Activated CD4-positive, alpha-beta T cell treated with anti-CD3 and anti-CD28 coated beads for 24 hours (primary cell): ENCODE measurements at regions not wholly inside any gene's neighbourhood (a gene's known extent, or its start where the extent isn't known, plus 50 kb on each side); places are given as distances from the start of the nearest gene placed in this dataset.

Experiments
- DNase-seq, 2 donors: peaks; one replicate each; pipeline ENCODE4 v3.0.0-alpha.2; 2020; ENCODE audit warnings: low read depth in 2 of 2

DNA sequence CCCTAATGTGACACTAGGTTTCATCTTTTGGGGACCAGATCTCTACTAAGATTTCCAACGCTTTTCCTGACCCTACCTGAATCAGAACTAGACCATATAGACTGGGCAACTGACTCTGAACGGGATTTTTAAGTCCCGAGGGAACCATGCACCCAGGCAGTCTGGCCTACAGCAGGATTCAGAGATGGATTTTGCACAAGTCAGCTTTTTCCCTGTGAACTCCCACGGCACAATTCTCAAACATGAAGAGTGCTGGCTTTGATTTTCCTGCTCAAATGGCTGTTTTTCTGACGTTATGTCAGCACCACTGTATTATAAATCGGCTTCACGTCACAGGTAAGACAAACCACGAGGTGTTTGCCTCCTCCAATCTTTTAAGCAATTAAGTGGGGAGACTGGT, 409.1 kb downstream of the TCERG1L start:
- DNase-seq: no peak

DNA sequence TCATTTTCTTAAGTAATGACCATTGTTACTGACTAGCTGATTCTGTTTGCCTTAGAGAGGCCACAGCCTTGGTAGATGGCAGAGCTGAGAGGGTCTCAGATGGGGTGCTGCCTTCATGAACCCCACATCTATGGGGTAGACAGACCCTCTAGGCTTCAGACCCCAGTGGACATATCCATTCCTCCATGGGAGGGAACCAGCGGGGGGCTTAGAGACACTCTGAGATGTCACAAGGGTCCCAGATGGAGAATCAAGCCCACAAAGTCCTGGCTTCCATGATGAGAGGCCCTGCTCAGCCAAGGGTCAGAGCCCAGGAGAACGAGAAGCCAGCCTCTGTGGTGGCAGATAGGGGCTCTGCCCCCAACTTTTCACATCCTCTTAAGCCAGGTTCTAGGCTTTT, 408.6 kb downstream of the TCERG1L start:
- DNase-seq: no peak

DNA sequence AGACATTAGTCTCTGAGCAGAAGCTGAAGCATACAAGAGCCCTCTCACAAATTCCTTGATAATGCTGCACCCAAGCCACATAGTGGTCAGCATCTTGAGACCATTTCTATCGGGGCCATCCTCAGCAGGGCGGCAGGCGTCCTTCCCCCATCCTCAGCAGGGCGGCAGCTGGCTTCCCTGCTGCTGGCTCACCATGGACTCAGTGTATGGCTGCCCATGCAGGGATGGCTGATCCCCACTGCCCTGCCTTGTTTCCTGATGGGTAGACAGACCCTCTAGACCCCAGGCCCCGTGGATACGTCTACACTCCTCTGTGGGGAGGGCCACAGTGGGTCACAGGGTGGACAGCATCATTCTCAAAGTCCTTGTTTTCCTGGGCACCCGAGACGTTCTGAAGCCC, 406.8 kb downstream of the TCERG1L start:
- no peak for DNase-seq

DNA sequence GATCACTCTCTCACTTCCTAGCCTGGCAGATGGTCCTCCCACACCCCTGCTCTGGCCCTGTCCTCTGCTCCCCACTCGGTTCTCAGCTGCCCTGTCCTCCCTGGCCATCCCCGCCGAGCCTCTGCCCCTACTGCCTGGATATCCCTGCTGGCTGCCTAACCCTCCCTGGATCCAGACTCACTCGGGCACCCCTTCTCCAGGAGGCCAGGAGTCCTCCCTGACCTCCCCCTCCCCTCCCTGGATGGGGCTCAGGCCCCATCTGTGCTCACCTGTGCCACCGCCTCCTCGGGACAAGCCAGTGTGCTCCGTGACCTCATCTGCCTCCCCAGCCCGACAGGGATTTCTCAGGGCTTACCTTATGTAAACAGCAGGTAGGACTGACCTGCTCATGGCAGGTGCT, 406.1 kb downstream of the TCERG1L start:
- DNase-seq: no peak

DNA sequence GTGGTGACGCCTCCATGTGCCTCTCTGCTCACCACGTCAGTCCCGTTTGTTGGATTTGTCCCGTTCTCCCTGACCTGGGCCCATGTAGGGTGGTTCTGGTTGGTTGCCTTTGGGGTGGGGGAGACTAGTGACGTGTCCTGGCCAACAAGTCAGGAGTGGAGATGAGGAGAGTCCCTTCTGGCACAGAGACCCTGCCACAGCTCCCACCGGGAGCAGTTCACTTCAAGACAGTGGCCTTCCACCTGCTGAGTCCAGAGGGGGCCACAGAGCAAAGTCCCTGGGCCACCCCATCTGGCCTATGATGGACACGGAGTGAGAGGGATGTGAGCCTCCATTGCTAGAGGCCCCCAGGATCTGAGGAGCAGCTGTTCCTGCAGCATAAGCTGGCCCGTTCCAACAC, 405.6 kb downstream of the TCERG1L start:
- DNase-seq: no peak

DNA sequence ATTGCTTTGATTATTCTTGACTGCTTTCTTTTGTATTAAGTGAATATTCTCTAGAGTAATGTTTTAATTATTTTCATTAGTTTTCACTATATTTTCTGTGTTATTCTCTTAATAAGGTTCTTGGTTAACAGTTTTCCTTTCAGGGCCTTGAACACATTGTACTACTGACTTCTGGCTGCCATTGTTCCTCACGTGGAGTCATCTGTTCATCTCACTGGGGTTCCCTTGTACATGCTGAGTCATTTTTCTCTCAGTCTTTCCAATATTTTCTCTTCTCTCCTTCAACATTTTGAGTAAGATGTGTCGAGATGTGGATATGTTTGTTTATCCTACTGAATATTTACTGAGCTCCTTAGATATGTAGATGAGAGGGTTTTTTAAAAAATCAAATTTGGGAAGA, 400.7 kb downstream of the TCERG1L start:
- no peak for DNase-seq

DNA sequence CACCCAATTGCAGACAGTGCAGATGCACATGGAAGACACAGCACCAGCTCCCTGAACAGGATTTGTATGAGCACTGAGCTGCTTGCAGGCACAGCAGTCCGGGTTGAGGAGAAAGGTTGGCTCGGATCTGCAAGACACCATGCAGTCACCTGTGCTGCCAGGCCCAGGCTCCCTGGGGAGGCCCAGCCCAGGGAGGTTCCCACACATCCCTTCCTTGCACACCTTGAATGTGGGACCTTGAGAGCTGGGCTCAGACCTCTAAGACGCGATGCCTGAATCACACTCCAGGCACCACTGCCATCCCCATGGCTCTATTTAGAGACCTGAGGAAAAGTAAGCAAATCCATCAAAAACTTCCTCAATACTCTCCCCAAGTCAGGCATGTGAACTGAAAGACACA, 397.7 kb downstream of the TCERG1L start:
- DNase-seq: no peak

DNA sequence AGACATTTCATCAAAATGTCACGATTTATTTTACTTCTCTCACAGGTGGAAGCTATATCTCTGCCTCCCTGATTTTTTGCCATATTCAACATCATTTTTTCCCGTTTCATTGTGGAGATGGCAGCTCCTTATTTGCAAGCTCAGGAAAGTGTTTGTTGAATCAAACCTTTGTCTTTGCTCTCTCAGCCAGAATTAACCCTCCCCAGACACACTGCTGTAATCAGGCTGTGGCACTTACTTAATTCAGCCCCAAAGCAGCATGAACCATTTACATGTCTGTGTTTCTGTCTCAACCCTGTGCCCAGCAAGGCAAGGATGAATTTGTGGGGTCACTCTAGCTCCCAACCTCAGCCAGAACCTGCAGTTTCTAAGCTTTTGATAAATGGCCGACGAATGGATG, 397.2 kb downstream of the TCERG1L start:
- DNase-seq: no peak

DNA sequence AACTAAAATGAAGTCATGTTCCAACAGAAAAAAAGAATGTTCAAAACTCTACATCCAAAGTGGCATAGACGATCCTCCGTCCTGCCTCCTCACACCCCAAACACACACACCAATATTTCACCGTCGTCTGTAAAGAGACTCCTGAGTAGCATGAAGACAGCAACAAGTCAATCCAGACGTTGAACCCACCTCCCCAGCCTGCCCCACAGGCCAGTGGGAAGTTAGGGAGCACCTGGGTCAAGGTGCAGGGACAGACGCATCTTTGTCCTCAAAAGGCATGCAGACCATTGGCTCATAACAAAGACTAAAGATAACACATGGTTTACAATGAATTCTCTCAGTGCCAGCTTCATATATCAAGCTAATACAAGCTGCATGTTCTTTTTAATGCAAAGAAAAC, 396.5 kb downstream of the TCERG1L start:
- DNase-seq: no peak

DNA sequence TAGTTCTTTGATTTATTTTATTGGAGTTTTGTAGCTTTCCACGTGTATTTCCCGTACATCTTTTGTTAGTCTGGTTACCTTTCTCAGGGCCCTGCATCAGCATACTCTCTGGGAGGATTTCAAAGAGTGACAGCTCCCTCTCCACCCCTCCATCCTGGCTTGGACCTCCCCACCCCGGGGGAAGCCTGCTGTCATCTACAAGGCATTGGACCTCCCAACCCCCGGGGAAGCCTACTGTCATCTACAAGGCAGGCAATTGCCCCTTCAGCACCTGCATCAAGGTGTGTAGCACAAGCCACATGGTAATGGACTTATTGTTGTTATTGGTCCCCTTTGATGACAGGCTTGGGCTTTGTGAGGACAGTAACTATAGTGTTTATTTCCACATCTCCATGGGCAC, 390.1 kb downstream of the TCERG1L start:
- no peak for DNase-seq

DNA sequence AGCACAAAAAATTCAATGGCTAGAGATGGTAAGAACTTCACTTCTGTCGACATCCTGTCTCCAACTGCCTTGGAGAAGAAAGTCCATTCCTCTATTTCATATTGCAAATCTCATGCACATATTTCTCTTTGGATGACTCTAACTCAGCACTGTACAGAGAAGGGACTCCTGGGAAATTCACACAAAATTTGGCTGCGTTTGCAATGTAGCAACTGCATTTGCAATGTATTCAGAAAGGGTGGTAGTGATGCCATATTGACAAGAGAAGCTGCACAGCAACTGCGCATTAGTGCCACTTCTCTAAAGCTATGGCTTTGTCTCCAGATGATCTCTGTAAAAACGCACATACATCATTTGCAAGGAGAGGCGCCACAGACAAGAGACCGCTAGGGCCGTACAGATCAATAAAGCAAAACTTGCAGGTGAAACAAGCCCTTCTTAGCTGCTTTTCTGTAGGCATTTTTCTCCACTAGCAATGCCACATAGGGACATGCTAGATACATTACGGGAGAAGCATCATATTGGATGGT, 389.5 kb downstream of the TCERG1L start:
- DNase-seq: no peak

DNA sequence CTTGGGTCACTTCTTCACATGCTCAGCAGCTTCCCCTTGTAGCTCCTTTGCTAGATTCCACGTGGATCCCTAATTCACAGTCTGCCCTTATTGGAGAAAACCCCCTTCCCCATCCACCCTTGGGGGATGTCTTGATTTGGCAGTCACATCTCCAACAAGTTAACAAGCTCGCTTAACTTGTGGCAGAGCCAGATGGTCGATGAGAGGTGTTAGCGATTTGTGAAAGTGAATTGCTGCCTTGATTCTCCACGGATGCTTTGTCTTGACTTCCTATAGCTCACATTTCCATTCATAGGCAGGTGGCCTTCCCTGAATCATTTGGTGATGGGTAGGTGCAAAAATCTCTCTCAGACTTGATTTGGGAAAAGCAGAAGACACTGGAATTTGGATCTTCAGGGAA, 387.9 kb downstream of the TCERG1L start:
- DNase-seq: no peak

DNA sequence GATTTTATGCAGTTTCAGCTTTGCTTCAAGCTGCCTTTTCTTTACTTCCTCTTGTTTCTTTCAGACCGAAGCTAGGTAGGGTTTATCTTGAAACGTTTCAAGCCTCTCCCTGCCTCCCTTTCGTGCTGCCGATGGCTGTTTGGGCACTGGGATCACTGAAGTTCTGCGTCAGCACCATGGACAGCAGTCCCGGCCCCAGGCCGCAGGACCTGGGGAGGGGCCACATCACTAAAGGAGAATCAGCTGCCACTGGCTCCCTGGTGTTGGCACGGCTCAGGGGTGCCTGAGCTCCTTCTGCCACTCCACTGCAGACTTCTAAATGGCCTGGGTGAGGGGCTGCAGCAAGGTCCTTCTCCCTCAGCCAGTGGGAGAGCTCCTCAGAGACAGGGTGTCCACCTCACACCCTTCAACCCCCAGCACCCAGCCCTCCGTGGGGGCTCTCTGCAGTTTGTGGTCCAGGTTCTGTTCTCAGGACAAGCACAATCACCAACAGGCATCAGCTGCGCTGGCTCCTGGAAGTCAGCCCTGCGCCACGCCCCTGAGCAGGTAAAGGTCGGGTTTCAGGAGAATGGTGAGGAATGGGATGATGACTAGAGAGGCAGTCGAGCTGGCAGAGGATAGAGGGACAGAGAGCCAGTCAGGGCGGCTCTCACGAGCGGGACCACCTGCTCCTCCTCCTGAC, 387.2 kb downstream of the TCERG1L start:
- no peak for DNase-seq

DNA sequence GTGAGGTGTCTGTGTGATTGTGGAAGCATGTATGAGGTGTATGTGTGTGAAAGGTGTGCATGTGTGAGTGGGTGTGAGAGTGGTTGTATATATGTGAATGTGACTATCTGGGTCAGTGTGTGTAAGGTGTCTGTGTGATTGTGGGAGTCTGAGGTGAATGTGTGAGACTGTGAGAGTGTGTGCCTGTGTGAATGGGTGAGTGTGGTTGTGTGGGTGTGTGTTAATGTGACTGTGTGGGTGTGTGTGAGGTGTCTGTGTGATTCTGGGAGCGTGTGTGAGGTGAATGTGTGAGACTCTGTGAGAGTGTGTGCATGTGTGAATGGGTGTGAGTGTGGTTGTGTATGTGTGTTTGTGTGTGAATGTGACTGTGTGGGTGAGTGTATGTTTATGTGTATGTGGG, 385.1 kb downstream of the TCERG1L start:
- no peak for DNase-seq

DNA sequence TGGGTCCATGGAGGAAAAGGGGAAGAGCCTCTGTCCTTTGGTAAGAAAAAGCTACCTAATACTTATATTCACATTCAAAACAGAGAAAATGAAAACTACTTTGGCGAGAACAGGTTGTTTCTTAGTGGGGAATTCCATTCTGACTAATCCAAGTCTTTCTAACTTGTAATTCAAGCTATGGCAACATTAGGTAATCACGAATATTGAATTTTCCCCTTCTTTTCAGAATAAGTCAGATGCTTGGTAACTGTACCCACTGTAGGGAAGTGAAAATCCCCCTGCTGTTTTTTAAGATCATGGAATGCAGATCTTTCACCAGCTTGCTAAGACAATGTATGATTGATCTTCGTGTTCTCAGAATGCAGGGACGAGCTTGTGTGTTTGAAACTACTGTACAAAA, 384.4 kb downstream of the TCERG1L start:
- no peak for DNase-seq

DNA sequence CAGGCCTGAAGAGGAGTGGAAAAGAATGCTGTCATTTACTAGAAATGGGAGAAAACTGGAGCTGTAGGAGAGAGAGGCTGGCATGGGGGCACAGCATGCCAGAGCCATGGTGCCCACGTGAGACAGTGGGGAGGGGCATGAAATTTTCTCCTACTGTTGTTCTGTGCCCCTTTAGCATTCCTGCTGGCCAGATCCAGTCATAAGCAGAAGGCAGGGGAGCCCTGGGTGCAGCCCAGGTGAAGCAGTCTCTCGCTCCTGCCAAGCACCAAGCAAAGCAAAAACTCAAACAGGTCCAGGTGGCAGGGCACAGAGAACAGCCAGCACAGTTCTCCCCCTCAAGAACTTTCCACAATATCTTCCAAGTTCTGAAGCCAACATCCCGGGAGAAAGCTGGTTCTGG, 383.2 kb downstream of the TCERG1L start:
- no peak for DNase-seq

DNA sequence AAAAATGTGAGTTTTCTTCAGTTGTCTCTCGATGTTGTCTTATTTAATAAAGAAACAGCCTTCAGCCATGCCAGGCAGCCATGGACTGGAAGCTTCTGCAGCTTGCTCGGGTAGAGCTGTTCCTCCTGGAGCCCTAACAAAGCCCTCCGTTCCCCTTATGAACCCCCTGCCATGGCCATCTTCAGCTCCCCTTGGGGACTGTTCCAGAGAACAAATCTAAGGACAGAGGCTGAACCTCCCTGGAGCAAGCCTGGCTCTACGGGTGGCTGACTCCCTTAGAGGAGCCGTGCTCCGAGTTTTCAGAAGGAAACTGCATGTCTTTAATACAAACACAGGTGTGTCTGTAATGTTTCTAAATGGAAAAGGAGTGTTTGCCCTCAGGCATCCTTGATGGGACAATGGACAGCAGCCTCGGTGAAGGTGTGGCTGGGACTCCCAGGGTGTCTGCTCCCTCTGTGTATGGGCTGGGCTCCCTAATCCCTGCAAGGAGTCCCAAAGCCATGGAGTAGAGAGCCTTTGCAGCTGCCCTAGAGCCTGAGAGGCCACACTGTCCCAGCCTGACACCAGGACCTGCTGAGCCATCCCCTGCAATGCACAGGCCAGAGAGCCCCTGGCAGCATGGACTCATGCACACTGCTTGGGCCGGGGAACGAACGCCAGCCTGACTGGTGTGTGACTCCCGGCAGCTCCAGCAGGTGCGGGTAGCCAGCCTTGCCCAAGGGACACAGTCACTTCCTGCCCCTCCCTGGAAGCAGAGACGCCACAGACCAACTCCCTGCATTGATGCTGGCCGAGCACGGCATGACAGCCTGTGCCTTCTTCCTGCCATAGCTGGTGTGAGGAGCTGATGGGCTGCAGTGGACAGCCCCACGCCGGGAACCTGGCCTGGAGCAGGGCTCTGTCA, 381.8 kb downstream of the TCERG1L start:
- DNase-seq: no peak

DNA sequence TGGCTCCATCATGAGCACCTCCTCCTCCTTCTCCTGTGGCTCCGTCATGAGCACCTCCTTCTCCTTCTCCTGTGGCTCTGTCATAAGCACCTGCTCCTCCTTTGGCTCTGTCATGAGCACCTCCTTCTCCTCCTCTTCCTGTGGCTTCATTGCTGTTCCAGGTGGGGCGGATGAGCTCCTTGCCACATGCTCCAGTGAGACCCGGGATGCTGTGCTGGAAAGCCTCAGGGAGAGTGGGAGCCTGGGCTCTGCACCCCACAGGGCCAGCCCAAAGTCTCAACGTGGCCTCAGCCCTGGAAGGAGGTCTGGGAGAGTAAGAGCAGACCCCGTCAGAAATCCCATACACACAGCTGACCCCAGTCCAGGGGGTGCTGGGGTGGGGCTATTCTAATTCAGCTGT, 380.7 kb downstream of the TCERG1L start:
- no peak for DNase-seq

DNA sequence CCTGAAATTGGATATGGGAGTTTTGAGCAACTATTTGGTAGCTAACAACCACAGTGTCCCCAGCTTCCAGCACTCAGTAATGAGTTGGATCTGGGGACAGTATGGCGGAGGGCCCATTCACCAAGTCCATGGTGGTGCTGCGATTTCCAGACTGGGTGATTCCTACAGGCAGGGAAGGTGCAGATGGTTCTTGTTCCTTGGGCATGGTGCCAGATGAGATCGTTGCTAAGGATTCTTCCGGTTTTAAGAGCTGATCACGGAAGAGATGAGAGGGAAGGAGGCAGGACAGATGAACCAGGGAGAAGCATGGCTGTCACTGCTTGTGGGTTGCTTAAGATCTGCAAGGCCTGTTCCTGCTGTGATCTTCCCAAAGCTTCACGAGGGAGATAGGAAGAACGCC, 380.3 kb downstream of the TCERG1L start:
- no peak for DNase-seq

DNA sequence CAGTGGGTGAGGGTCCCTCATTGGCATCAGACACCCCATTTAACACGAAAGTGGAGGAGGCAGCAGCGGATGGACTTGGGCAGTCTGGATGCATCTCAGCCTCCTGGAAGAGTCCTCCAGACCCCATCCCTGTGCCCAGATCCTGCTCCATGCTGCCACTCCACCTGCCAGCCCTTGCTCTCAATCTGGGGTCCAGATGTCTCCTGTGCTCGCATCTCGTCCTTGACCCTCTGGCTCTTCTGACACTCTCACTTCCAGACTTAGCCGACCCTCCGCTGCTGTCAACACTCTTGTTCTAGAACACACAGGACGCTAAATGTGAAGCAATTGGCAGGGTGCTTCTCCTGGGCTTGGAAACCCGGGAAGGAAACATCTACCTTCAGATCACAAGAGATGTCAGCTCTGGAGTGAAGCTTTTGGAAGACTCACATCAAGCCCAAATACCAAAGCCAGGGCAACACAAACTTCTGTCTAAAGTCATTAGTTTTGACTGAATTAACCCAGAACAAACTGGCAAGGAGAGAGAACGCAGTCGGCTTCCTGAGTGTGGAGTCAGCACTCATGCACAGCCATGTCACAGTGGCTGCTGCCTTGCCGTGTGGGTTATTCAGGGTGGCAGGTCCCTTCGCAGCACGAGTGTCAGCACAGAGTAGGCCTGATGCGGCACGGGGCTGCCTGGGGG, 379.1 kb downstream of the TCERG1L start:
- DNase-seq: no peak

DNA sequence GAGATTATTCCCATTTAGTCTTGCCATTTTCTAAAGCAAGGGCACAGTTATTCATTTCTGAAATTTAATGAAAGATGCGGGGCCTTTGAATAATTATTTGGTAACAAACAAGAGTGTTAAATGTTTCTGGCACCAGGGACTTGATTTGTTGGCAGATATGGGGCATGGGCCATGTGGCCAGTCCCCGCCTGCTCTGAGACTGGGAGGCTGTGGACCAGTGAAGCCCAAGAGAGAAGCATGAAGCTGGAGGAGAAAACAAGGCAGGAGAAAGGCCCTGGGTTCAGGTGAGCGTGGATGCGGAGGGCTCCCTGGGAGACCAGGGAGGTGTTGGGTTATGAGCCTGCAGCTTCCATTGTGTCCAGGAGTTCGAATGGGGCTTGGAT, 378.5 kb downstream of the TCERG1L start:
- DNase-seq: no peak

DNA sequence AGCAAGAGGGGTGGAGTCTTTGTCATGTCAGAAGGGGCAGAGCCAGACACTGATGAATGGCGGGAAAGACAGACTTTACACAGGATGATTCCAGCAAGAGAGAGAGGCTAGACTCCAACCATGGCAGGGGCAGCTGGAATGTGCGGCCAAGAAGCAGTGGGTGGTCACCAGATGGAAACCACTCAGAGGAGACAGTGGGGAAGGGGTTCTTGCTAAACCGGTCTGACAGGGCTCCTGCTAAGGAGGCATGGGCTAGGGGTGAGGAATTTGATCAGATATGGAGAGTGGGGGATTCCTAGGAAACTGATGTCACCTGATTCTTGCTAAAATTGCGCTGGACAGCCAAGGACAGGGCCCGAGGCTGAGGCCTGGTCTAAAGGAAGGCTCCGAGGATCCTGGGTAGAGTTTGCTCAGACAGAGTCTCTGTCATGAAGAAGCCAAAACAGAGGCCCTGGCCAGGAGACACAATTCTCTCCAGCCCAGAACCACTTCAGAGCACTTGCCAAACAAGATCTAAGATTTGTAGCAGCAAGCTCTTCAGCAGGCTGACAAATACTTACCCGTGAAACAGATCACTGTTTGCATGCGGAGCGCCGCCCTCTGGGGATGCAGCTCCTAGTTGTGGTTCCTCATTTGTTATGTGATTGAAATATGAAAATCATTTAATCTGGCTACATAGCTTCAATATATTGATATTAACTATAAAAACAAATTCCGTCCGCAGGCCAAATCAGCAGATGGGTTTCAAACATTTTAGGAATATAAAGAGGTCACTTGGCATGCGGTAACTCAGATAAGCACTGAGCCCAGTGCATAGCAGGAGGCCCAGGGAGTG, 377.0 kb downstream of the TCERG1L start:
- no peak for DNase-seq
